H1 (cell line): ENCODE measurements at regions not wholly inside any gene's neighbourhood (a gene's known extent, or its start where the extent isn't known, plus 50 kb on each side); places are given as distances from the start of the nearest gene placed in this dataset.
A peak's percentile ranks its signal among the peaks of the same experiment; 100 is the strongest.
"Not testable (repeated sequence)": the region's sequence is repeated elsewhere in the genome, so short reads cannot be mapped to it uniquely, and the experiment has no call there.

Source experiments
- CTCF ChIA-PET: fragments of 300-600 bp; sonication (Branson Sonifier 250); formaldehyde crosslinking; loops from one replicate; lab custom pipeline; 2021; ENCODE audit not compliant: partially characterized antibody; lab: Charles Lee
- POLR2A ChIA-PET: fragments of 300-600 bp; sonication (Branson Sonifier 250); formaldehyde crosslinking; loops from one replicate; lab custom pipeline; 2021; ENCODE audit warnings: inconsistent platforms; ENCODE audit not compliant: partially characterized antibody; lab: Charles Lee
- DNase-seq, 2 experiments: peaks; one replicate each; pipeline versions ENCODE4 v3.0.0 to v3.0.0-alpha.2; 2010 to 2022; ENCODE audit warnings: low spot score in 2 of 2, low read depth in 1 of 2, mixed read lengths in 1 of 2
- FAIRE-seq: peaks from 2 replicates; lab custom pipeline; 2011; peaks lifted over from hg19 to GRCh38; lab: Jason Lieb, UNC
- H2AFZ ChIP-seq: 2 replicates; pipeline ENCODE4 v1.8.1; 2012; ENCODE audit warnings: low read length, inconsistent platforms
- H2AK5ac ChIP-seq: 2 replicates; pipeline ENCODE4 v1.6.1; 2013; ENCODE audit warnings: low read depth, low read length
- H2BK120ac ChIP-seq: replicated peaks from 2 replicates; pipeline ENCODE3; 2013; ENCODE audit warnings: low read depth, low read length, inconsistent platforms
- H2BK12ac ChIP-seq: 2 replicates; pipeline ENCODE4 v1.6.1; 2013; ENCODE audit warnings: low read depth, low read length
- H2BK15ac ChIP-seq: 2 replicates; pipeline ENCODE4 v1.6.1; 2013; ENCODE audit warnings: low read length
- H2BK20ac ChIP-seq: 2 replicates; pipeline ENCODE4 v1.6.1; 2013; ENCODE audit warnings: low read length
- H2BK5ac ChIP-seq: 2 replicates; pipeline ENCODE4 v1.6.1; 2013; ENCODE audit warnings: low read depth, low read length
- H3K14ac ChIP-seq: 2 replicates; pipeline ENCODE4 v1.6.1; 2013; ENCODE audit warnings: inconsistent platforms; ENCODE audit not compliant: insufficient read length
- H3K18ac ChIP-seq: 2 replicates; pipeline ENCODE4 v1.6.1; 2013; ENCODE audit warnings: low read length; ENCODE audit errors: extremely low read depth
- H3K23ac ChIP-seq: 2 replicates; pipeline ENCODE4 v1.6.1; 2013; ENCODE audit warnings: inconsistent platforms; ENCODE audit not compliant: insufficient read length
- H3K23me2 ChIP-seq: 2 replicates; pipeline ENCODE4 v1.6.1; 2013; ENCODE audit warnings: low read depth, low read length
- H3K27ac ChIP-seq: 2 replicates; pipeline ENCODE4 v1.6.1; 2011; ENCODE audit warnings: low read depth, low read length, inconsistent platforms
- H3K27me3 ChIP-seq, 4 experiments: replicated peaks in 1 of 4; 1 replicate in 1 of 4; 2 replicates in 3 of 4; pipeline versions ENCODE4 v1.6.1 to v1.8.1; 2011 to 2013; ENCODE audit warnings: low read length in 3 of 4, mild to moderate bottlenecking in 3 of 4, inconsistent platforms in 2 of 4, mixed read lengths in 2 of 4, moderate library complexity in 1 of 4; ENCODE audit not compliant: control insufficient read depth in 3 of 4, insufficient read depth in 3 of 4; ENCODE audit errors: extremely low read depth in 1 of 4
- H3K36me3 ChIP-seq, 4 experiments: 2 replicates each; pipeline versions ENCODE4 v1.6.1 to v1.8.1; 2011 to 2013; ENCODE audit warnings: mild to moderate bottlenecking in 4 of 4, low read length in 3 of 4, moderate library complexity in 2 of 4, control low read depth in 1 of 4, inconsistent platforms in 1 of 4; ENCODE audit not compliant: insufficient read depth in 4 of 4, control insufficient read depth in 2 of 4
- H3K4ac ChIP-seq: replicated peaks from 2 replicates; pipeline ENCODE3; 2013; ENCODE audit warnings: low read length, low read depth, mixed read lengths, inconsistent platforms; ENCODE audit not compliant: insufficient read length
- H3K4me1 ChIP-seq, 4 experiments: replicated peaks in 1 of 4; 1 replicate in 1 of 4; 2 replicates in 3 of 4; pipeline versions ENCODE4 v1.6.1 to v1.8.1; 2011 to 2013; ENCODE audit warnings: low read length in 3 of 4, inconsistent platforms in 2 of 4, mixed read lengths in 1 of 4; ENCODE audit not compliant: insufficient read depth in 4 of 4, control insufficient read depth in 3 of 4
- H3K4me2 ChIP-seq, 2 experiments: 2 replicates each; pipeline versions ENCODE4 v1.6.1 to v1.8.1; 2011 to 2013; ENCODE audit warnings: low read depth in 2 of 2, low read length in 2 of 2, control low read depth in 1 of 2, inconsistent platforms in 1 of 2, mild to moderate bottlenecking in 1 of 2; ENCODE audit not compliant: insufficient read depth in 1 of 2
- H3K4me3 ChIP-seq, 4 experiments: fragments of 200-600, 300-600 bp in 1 of 4; sonication (generic), shearing (Covaris generic), sonication (Bioruptor Twin) in 1 of 4; 2 replicates each; pipeline versions ENCODE4 v1.5.1 to v1.8.1; 2011 to 2016; ENCODE audit warnings: low read length in 4 of 4, low read depth in 3 of 4, control low read depth in 2 of 4, inconsistent platforms in 2 of 4, mild to moderate bottlenecking in 2 of 4, mixed read lengths in 1 of 4, moderate library complexity in 1 of 4; ENCODE audit not compliant: insufficient read depth in 2 of 4; ENCODE audit errors: extremely low read depth in 1 of 4
- H3K56ac ChIP-seq: replicated peaks from 2 replicates; pipeline ENCODE3; 2013; ENCODE audit warnings: low read depth, mild to moderate bottlenecking, mixed read lengths, low read length, inconsistent platforms; ENCODE audit not compliant: insufficient read length
- H3K79me1 ChIP-seq: 2 replicates; pipeline ENCODE4 v1.6.1; 2013; ENCODE audit warnings: low read depth, low read length, control low read depth
- H3K79me2 ChIP-seq, 2 experiments: 2 replicates each; pipeline versions ENCODE4 v1.6.1 to v1.8.1; 2012 to 2013; ENCODE audit warnings: low read length in 2 of 2, mild to moderate bottlenecking in 2 of 2, inconsistent platforms in 1 of 2; ENCODE audit not compliant: insufficient read depth in 2 of 2, control insufficient read depth in 1 of 2
- H3K9ac ChIP-seq, 4 experiments: replicated peaks in 1 of 4; 1 replicate in 1 of 4; 2 replicates in 3 of 4; pipeline versions ENCODE4 v1.6.1 to v1.8.1; 2011 to 2013; ENCODE audit warnings: low read depth in 3 of 4, low read length in 3 of 4, control low read depth in 2 of 4, mild to moderate bottlenecking in 2 of 4, moderate library complexity in 2 of 4, inconsistent platforms in 1 of 4; ENCODE audit errors: extremely low read depth in 1 of 4
- H3K9me3 ChIP-seq, 2 experiments: 2 replicates each; pipeline versions ENCODE4 v1.6.1 to v1.8.1; 2012 to 2013; ENCODE audit warnings: mild to moderate bottlenecking in 2 of 2, moderate library complexity in 2 of 2, control low read depth in 1 of 2, inconsistent platforms in 1 of 2, low read depth in 1 of 2, low read length in 1 of 2, mixed read lengths in 1 of 2; ENCODE audit not compliant: insufficient read depth in 2 of 2
- H4K20me1 ChIP-seq, 2 experiments: replicated peaks in 1 of 2; 2 replicates each; pipeline versions ENCODE3 to v1.8.1; 2011 to 2013; ENCODE audit warnings: inconsistent platforms in 2 of 2, low read length in 2 of 2, mild to moderate bottlenecking in 1 of 2; ENCODE audit not compliant: insufficient read depth in 2 of 2, control insufficient read depth in 1 of 2
- H4K5ac ChIP-seq: 2 replicates; pipeline ENCODE4 v1.6.1; 2013; ENCODE audit warnings: low read length, low read depth, mixed read lengths, inconsistent platforms; ENCODE audit not compliant: insufficient read length
- H4K8ac ChIP-seq: 2 replicates; pipeline ENCODE4 v1.8.0; 2013; ENCODE audit warnings: mild to moderate bottlenecking, moderate library complexity, low read length, inconsistent platforms; ENCODE audit not compliant: insufficient read depth; ENCODE audit errors: extremely low read depth
- H4K91ac ChIP-seq: replicated peaks from 2 replicates; pipeline ENCODE3; 2013; ENCODE audit warnings: low read length, mixed read lengths, inconsistent platforms; ENCODE audit not compliant: insufficient read length
- BRCA1 ChIP-seq: IDR thresholded peaks from 2 replicates; pipeline ENCODE4 v1.6.1; 2012; ENCODE audit warnings: low read depth, low read length, improper control_type of control experiment
- WGBS, 2 experiments: shearing (Covaris generic) in 1 of 2; methylation state at CpG; one replicate each; pipeline versions ENCODE4 v1.1.6 to v1.1.7; 2013 to 2015; ENCODE audit warnings: low lambda C conversion rate in 2 of 2, mixed read lengths in 2 of 2, inconsistent platforms in 1 of 2, low coverage in 1 of 2, missing lambda C conversion rate in 1 of 2; ENCODE audit not compliant: insufficient replicate concordance in 2 of 2, insufficient coverage in 1 of 2, insufficient read length in 1 of 2; ENCODE audit errors: extremely low coverage in 1 of 2, missing lambda C conversion rate in 1 of 2; 5-methylcytosine and 5-hydroxymethylcytosine counted together

- no peak for TF ChIP-seq BRCA1
Measured at GRCh38 chr1:30362603-30362990, 360.8 kb downstream of the MATN1 start (continued).

GRCh38 chr1:30361890-30362602 lies 361.3 kb downstream of the MATN1 start:
- H3K9me3 ChIP-seq, H3K79me1 ChIP-seq, H2BK12ac ChIP-seq, H3K23me2 ChIP-seq, H3K36me3 ChIP-seq, H3K4me3 ChIP-seq, H2BK120ac ChIP-seq, H3K27ac ChIP-seq, H3K18ac ChIP-seq, H2BK15ac ChIP-seq, H3K27me3 ChIP-seq, H3K23ac ChIP-seq, H4K8ac ChIP-seq, H3K56ac ChIP-seq, H3K9ac ChIP-seq, H2AK5ac ChIP-seq, H4K20me1 ChIP-seq, H3K4me2 ChIP-seq, POLR2A ChIA-PET, H4K91ac ChIP-seq, H2BK20ac ChIP-seq, FAIRE-seq, H2AFZ ChIP-seq, H3K4ac ChIP-seq, H3K14ac ChIP-seq, H2BK5ac ChIP-seq, H3K79me2 ChIP-seq, H4K5ac ChIP-seq: not testable (repeated sequence)
- peaks cover 0 to 11% (median 1%) of the 10 kb centered on the region in 4 experiments; a peak in 6 of 7 replicates for H3K4me1 ChIP-seq
- CTCF ChIA-PET = interaction anchor here (0.6 to 14.2 kb wide), 5 partner anchors 8 to 346 kb away, joined by 3 to 139 read pairs (median 5); no protein-coding TSS in a partner anchor
- DNase-seq = peak in 1 of 2 experiments; percentile 39
- 81% methylated on average over 10 of the region's 10 CpGs; no CpG with 5 or more reads in 1 of the 2 experiments for WGBS, 2 experiments
